Colonic mucosa (tissue), 4 donors: ENCODE measurements at regions not wholly inside any gene's neighbourhood (a gene's known extent, or its start where the extent isn't known, plus 50 kb on each side); places are given as distances from the start of the nearest gene placed in this dataset.

ENCODE experiments used
- DNase-seq: peaks from one replicate; pipeline ENCODE4 v3.0.0-alpha.2; 2020
- H3K27ac ChIP-seq: fragments of 200-600 bp; one replicate; pipeline ENCODE4 v1.8.0; 2021
- H3K27me3 ChIP-seq: fragments of 200-600 bp; one replicate; pipeline ENCODE4 v1.8.0; 2021
- H3K36me3 ChIP-seq: fragments of 200-600 bp; one replicate; pipeline ENCODE4 v1.8.0; 2021
- H3K4me1 ChIP-seq: fragments of 200-600 bp; one replicate; pipeline ENCODE4 v1.8.0; 2021; ENCODE audit warnings: mild to moderate bottlenecking
- H3K4me3 ChIP-seq: fragments of 200-600 bp; one replicate; pipeline ENCODE4 v1.8.0; 2021
- H3K9ac ChIP-seq, 2 donors: one replicate each; pipeline ENCODE4 v1.7.0; 2013; ENCODE audit warnings: control low read depth in 2 of 2, low read depth in 2 of 2, low read length in 2 of 2
- H3K9me3 ChIP-seq: fragments of 200-600 bp; one replicate; pipeline ENCODE4 v1.8.0; 2021
- CTCF ChIP-seq: fragments of 200-600 bp; IDR thresholded peaks from one replicate; pipeline ENCODE4 v1.8.0; 2022; ENCODE audit warnings: antibody characterized with exemption, mild to moderate bottlenecking
- intact Hi-C: fragments of 100-400 bp; cut with DNase I; formaldehyde crosslinking; loops from one replicate; pipeline ENCODE4 v1.14.1; 2022
- donor health status: healthy.
- donor health status: DM: no; HTN: no; CAD: no.
- donor health status: DM: no; HTN: no; CAD: no.

- no peak for TF ChIP-seq CTCF
- Histone ChIP-seq H3K4me1 (no peaks in the 10 kb centered on the region), H3K27me3 (no peaks in the 10 kb centered on the region), H3K9ac (no peak overlapping the region), H3K36me3 (no peaks in the 10 kb centered on the region), H3K27ac (no peak overlapping the region), H3K4me3 (no peak overlapping the region), H3K9me3 (no peaks in the 10 kb centered on the region)
- intact Hi-C loops, result no loop called here
- DNase-seq, result no peak
Measured at GRCh38 chr9:106602344-106602743, 260.6 kb upstream of the ZNF462 start.

- intact Hi-C loops, result no loop called here
- Histone ChIP-seq H3K4me3 (no peak overlapping the region), H3K27me3 (no peaks in the 10 kb centered on the region), H3K4me1 (no peaks in the 10 kb centered on the region), H3K27ac (no peak overlapping the region), H3K36me3 (no peaks in the 10 kb centered on the region), H3K9me3 (no peaks in the 10 kb centered on the region), H3K9ac (no peak overlapping the region)
- no peak for TF ChIP-seq CTCF
- DNase-seq, result peak; percentile 38
Measured at GRCh38 chr9:106613250-106613737, 249.7 kb upstream of the ZNF462 start.

- H3K9me3 ChIP-seq, result no peaks in the 10 kb centered on the region
- no peak overlapping the region for H3K9ac ChIP-seq
- no peaks in the 10 kb centered on the region for H3K27me3 ChIP-seq
- no peak for TF ChIP-seq CTCF
- no peaks in the 10 kb centered on the region for H3K4me1 ChIP-seq
- intact Hi-C loops, result no loop called here
- no peak overlapping the region for H3K27ac ChIP-seq
- H3K4me3 ChIP-seq, result no peak overlapping the region
- no peak for DNase-seq
- no peaks in the 10 kb centered on the region for H3K36me3 ChIP-seq
Measured at GRCh38 chr9:106615118-106615889, 247.7 kb upstream of the ZNF462 start.

GRCh38 chr9:106616026-106616425, 246.9 kb upstream of the ZNF462 start:
- H3K27me3 ChIP-seq, result no peaks in the 10 kb centered on the region
- no peak for DNase-seq
- H3K9ac ChIP-seq, result no peak overlapping the region
- H3K27ac ChIP-seq, result no peak overlapping the region
- no peaks in the 10 kb centered on the region for H3K36me3 ChIP-seq
- no peaks in the 10 kb centered on the region for H3K4me1 ChIP-seq
- intact Hi-C loops, result no loop called here
- H3K9me3 ChIP-seq, result no peaks in the 10 kb centered on the region
- TF ChIP-seq CTCF, result no peak
- no peak overlapping the region for H3K4me3 ChIP-seq

- TF ChIP-seq CTCF, result no peak
- H3K9me3 ChIP-seq, result no peaks in the 10 kb centered on the region
- H3K4me1 ChIP-seq, result no peaks in the 10 kb centered on the region
- DNase-seq, result no peak
- H3K4me3 ChIP-seq, result no peak overlapping the region
- intact Hi-C loops, result no loop called here
- H3K36me3 ChIP-seq, result no peaks in the 10 kb centered on the region
- H3K27me3 ChIP-seq, result no peaks in the 10 kb centered on the region
- no peak overlapping the region for H3K9ac ChIP-seq
- no peak overlapping the region for H3K27ac ChIP-seq
Measured at GRCh38 chr9:106616851-106617345, 246.1 kb upstream of the ZNF462 start.
